HEK293 (cell line): ENCODE measurements at regions not wholly inside any gene's neighbourhood (a gene's known extent, or its start where the extent isn't known, plus 50 kb on each side); places are given as distances from the start of the nearest gene placed in this dataset.

ENCODE experiments used
- GLI4 ChIP-seq: fragments of 450-650 bp; formaldehyde crosslinking; IDR thresholded peaks from 2 replicates; pipeline ENCODE4 v1.5.1; 2016; ENCODE audit warnings: missing biosample characterization, missing genetic modification characterization
- ZNF157 ChIP-seq: fragments of 450-650 bp; formaldehyde crosslinking; IDR thresholded peaks from 2 replicates; pipeline ENCODE4 v1.5.1; 2016; ENCODE audit warnings: missing biosample characterization, missing genetic modification characterization
- ZNF24 ChIP-seq: fragments of 450-650 bp; formaldehyde crosslinking; IDR thresholded peaks from 2 replicates; pipeline ENCODE4 v1.5.1; 2016; ENCODE audit warnings: missing biosample characterization, missing genetic modification characterization
- ZNF335 ChIP-seq: fragments of 450-650 bp; formaldehyde crosslinking; conservative IDR thresholded peaks from 2 replicates; pipeline ENCODE4 v1.5.1; 2016; ENCODE audit warnings: missing biosample characterization, missing genetic modification characterization
- ZNF433 ChIP-seq: fragments of 450-650 bp; formaldehyde crosslinking; IDR thresholded peaks from 2 replicates; pipeline ENCODE4 v1.5.1; 2016; ENCODE audit warnings: missing biosample characterization, missing genetic modification characterization, low read depth
- ZNF843 ChIP-seq: fragments of 450-650 bp; formaldehyde crosslinking; IDR thresholded peaks from 2 replicates; pipeline ENCODE4 v1.5.1; 2016; ENCODE audit warnings: missing biosample characterization, missing genetic modification characterization
- TF ChIP-seq, protein P1 (sequence below): fragments of 450-650 bp; formaldehyde crosslinking; IDR thresholded peaks from 2 replicates; pipeline ENCODE4 v1.5.1; 2016; ENCODE audit warnings: missing biosample characterization, missing genetic modification characterization
- TF ChIP-seq, protein P2 (sequence below): fragments of 450-650 bp; formaldehyde crosslinking; IDR thresholded peaks from 2 replicates; pipeline ENCODE4 v1.5.1; 2016; ENCODE audit warnings: missing biosample characterization, missing genetic modification characterization

DNA sequence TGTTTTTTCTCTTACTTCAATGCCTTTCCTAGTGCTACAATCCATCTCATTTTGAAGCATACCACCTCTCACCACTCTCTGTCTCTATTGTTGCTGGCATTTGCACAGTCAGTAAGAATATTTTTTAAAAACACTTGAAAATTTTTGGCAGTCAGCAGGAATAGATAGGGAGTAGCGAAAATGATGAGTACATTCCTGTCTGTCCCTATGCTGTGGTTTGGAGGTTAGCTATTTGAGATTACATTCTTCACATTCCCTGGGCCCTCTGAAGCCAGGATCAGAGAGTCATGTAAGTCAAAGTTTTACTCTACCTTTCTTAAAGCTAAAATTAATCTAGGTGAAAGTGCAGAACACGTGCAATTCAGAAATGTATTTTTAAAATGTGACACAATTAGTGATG, 53.0 kb upstream of the MAGI2 start:
- TF ChIP-seq ZNF157 (no peak), ZNF24 (tag by site-specific recombination) (no peak), GLI4 (no peak), ZNF433 (tag by site-specific recombination) (no peak), ZNF335 (tag by site-specific recombination) (no peak), ZNF843 (tag by site-specific recombination) (no peak)
- TF ChIP-seq, protein P1, sequence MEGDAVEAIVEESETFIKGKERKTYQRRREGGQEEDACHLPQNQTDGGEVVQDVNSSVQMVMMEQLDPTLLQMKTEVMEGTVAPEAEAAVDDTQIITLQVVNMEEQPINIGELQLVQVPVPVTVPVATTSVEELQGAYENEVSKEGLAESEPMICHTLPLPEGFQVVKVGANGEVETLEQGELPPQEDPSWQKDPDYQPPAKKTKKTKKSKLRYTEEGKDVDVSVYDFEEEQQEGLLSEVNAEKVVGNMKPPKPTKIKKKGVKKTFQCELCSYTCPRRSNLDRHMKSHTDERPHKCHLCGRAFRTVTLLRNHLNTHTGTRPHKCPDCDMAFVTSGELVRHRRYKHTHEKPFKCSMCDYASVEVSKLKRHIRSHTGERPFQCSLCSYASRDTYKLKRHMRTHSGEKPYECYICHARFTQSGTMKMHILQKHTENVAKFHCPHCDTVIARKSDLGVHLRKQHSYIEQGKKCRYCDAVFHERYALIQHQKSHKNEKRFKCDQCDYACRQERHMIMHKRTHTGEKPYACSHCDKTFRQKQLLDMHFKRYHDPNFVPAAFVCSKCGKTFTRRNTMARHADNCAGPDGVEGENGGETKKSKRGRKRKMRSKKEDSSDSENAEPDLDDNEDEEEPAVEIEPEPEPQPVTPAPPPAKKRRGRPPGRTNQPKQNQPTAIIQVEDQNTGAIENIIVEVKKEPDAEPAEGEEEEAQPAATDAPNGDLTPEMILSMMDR: no peak
- TF ChIP-seq, protein P2, sequence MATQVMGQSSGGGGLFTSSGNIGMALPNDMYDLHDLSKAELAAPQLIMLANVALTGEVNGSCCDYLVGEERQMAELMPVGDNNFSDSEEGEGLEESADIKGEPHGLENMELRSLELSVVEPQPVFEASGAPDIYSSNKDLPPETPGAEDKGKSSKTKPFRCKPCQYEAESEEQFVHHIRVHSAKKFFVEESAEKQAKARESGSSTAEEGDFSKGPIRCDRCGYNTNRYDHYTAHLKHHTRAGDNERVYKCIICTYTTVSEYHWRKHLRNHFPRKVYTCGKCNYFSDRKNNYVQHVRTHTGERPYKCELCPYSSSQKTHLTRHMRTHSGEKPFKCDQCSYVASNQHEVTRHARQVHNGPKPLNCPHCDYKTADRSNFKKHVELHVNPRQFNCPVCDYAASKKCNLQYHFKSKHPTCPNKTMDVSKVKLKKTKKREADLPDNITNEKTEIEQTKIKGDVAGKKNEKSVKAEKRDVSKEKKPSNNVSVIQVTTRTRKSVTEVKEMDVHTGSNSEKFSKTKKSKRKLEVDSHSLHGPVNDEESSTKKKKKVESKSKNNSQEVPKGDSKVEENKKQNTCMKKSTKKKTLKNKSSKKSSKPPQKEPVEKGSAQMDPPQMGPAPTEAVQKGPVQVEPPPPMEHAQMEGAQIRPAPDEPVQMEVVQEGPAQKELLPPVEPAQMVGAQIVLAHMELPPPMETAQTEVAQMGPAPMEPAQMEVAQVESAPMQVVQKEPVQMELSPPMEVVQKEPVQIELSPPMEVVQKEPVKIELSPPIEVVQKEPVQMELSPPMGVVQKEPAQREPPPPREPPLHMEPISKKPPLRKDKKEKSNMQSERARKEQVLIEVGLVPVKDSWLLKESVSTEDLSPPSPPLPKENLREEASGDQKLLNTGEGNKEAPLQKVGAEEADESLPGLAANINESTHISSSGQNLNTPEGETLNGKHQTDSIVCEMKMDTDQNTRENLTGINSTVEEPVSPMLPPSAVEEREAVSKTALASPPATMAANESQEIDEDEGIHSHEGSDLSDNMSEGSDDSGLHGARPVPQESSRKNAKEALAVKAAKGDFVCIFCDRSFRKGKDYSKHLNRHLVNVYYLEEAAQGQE (tag by site-specific recombination): no peak
